Muscle of leg (tissue), 3 donors: ENCODE measurements at regions not wholly inside any gene's neighbourhood (a gene's known extent, or its start where the extent isn't known, plus 50 kb on each side); places are given as distances from the start of the nearest gene placed in this dataset.

Experiments used
- DNase-seq: peaks from one replicate; pipeline ENCODE4 v3.0.0; 2013
- H3K27ac ChIP-seq: one replicate; pipeline ENCODE4 v1.5.1; 2013; ENCODE audit warnings: mild to moderate bottlenecking, low read length, control low read depth
- H3K27me3 ChIP-seq: one replicate; pipeline ENCODE4 v1.6.1; 2013; ENCODE audit warnings: low read length; ENCODE audit not compliant: control insufficient read depth, insufficient read depth
- H3K36me3 ChIP-seq: one replicate; pipeline ENCODE4 v1.6.1; 2013; ENCODE audit warnings: low read length; ENCODE audit not compliant: control insufficient read depth, insufficient read depth
- H3K4me1 ChIP-seq: one replicate; pipeline ENCODE4 v1.6.1; 2013; ENCODE audit warnings: low read length; ENCODE audit not compliant: control insufficient read depth, insufficient read depth
- H3K4me3 ChIP-seq: one replicate; pipeline ENCODE4 v1.5.1; 2013; ENCODE audit warnings: low read length, control low read depth
- H3K9me3 ChIP-seq: replicated peaks from 2 replicates; pipeline ENCODE4 v1.6.1; 2013; ENCODE audit warnings: low read depth, low read length; ENCODE audit not compliant: control insufficient read depth
- WGBS: methylation state at CpG from one replicate; pipeline ENCODE4 v1.1.5; 2013; ENCODE audit warnings: missing lambda C conversion rate; ENCODE audit not compliant: insufficient coverage; 5-methylcytosine and 5-hydroxymethylcytosine counted together

- H3K27me3 ChIP-seq: no peaks in the 10 kb centered on the region
- WGBS: no CpG with 5 or more reads among the region's 2 CpGs
Observed at GRCh38 chr21:29466532-29466931, 167.8 kb downstream of the BACH1 start.

DNA sequence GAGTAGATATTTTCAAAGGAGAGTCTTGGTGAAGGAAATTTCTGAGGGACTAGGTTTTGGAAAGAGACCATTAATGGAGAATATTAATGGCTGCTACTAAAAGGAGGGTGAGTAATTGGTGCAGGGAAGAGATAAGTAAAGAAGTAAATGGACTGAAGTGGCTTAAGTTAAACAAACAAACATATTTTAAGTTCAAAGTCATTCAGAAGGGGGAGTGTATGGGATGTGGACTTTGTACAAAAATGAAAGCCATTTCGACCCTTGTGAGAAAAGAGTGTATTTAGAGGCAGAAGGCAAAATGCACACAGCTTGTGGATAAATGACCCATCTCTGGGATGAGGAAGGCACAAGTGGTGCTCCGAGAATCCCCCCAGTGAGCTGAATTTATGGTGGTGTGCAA, 171.7 kb downstream of the BACH1 start:
- no peak overlapping the region for H3K27ac ChIP-seq
- 91% methylated on average over 2 of the region's 2 CpGs for WGBS
- no peaks in the 10 kb centered on the region for H3K27me3 ChIP-seq
- H3K4me1 ChIP-seq: no peaks in the 10 kb centered on the region
- no peak for DNase-seq
- H3K9me3 ChIP-seq: peaks cover 3% of the 10 kb centered on the region
- H3K4me3 ChIP-seq: no peak overlapping the region
- no peaks in the 10 kb centered on the region for H3K36me3 ChIP-seq

More at GRCh38 chr21:29466532-29466931, 167.8 kb downstream of the BACH1 start:
- no peak overlapping the region for H3K27ac ChIP-seq
- no peaks in the 10 kb centered on the region for H3K36me3 ChIP-seq
- H3K4me1 ChIP-seq: no peaks in the 10 kb centered on the region
- H3K4me3 ChIP-seq: no peak overlapping the region
- H3K9me3 ChIP-seq: no peaks in the 10 kb centered on the region
- DNase-seq: no peak

DNA sequence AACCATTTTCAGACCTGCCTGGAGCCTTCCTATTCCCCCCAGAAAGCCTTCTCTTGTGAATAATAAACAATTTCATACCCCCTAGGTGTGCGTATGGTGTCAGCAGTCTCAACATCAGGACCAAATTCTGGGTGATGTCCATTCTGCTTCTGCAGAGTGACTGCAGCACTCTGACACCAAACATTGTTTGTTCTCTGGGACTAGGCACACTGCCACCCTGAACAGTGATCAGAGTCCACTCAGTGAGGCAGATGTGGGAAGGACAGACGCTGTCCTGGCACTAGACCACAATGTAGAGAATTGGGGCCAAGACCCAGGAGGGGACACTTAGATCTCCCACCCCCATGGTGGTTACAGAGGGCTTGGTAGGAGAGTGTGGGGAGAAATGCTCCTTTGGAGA, 175.1 kb downstream of the BACH1 start:
- WGBS: no CpG with 5 or more reads among the region's 2 CpGs
- Histone ChIP-seq H3K4me3 (no peak overlapping the region), H3K27ac (no peak overlapping the region), H3K27me3 (no peaks in the 10 kb centered on the region), H3K9me3 (peaks cover 3% of the 10 kb centered on the region), H3K36me3 (no peaks in the 10 kb centered on the region), H3K4me1 (peaks cover 2% of the 10 kb centered on the region)
- no peak for DNase-seq

DNA sequence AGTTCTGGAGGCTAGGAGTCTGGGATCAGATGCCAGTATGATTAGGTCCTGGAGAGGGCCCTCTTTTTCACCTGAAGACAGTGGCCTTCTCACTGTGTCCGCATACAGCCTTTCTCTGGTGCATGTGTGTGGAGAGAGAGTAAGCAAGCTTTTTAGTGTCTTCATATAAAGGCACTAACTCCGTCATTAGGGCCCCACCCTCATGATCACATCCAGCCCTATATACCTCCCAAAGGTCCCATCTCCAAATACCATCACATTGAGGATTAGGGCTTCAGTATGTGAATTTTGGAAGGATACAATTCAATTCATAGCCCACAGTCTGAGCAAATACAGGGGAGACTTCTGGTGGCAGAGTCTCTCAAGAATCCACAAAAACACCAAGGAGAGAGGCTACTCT, 176.6 kb downstream of the BACH1 start:
- Histone ChIP-seq H3K36me3 (no peaks in the 10 kb centered on the region), H3K4me3 (no peak overlapping the region), H3K27ac (no peak overlapping the region), H3K9me3 (peaks cover 3% of the 10 kb centered on the region), H3K4me1 (peaks cover 2% of the 10 kb centered on the region), H3K27me3 (no peaks in the 10 kb centered on the region)
- no peak for DNase-seq
- no CpG with 5 or more reads among the region's 2 CpGs for WGBS

DNA sequence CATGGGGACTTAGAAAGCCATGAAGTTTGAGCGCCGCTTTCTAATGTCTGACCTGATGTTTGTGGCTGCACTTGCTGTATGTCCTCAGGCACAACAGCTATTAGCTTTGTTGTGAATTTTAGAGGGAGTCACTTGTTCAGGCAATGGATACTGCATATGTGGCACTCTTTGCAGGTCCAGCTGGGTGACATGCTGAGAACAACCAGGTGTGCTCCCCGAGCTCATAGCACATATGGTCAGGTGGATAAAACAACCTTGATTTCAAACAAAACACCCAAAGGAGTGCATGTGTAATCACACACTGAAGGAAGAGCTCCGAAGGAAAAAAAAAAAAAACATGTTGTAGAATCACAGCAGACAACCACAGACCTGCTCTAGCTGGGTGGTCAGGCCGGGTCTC, 178.6 kb downstream of the BACH1 start:
- H3K9me3 ChIP-seq: peaks cover 3% of the 10 kb centered on the region
- no peak overlapping the region for H3K4me3 ChIP-seq
- H3K36me3 ChIP-seq: no peaks in the 10 kb centered on the region
- WGBS: 79% methylated on average over 3 of the region's 5 CpGs
- H3K27me3 ChIP-seq: no peaks in the 10 kb centered on the region
- peak; percentile 7 for DNase-seq
- H3K27ac ChIP-seq: no peak overlapping the region
- H3K4me1 ChIP-seq: peaks cover 2% of the 10 kb centered on the region

DNA sequence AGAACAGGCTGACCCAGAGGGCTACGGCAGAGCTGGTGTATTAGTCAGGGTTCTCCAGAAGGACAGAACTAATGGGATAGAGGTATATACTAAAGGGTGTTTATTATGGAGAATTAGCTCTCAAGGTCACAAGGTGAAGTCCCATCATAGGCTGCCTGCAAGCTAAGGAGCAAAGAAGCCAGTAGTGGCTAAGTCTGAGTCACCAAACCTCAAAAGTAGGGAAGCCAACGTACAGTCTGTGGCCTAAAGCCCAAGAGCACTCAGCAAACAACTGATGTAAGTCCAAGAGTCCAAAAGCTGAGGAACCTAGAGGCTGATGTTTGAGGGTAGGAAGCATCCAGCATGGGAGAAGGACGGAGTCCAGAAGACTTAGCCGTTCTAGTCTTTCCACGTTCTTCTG, 179.2 kb downstream of the BACH1 start:
- Histone ChIP-seq H3K27ac (no peak overlapping the region), H3K4me3 (no peak overlapping the region), H3K9me3 (peaks cover 3% of the 10 kb centered on the region), H3K36me3 (no peaks in the 10 kb centered on the region), H3K4me1 (peaks cover 2% of the 10 kb centered on the region), H3K27me3 (no peaks in the 10 kb centered on the region)
- 84% methylated on average over 5 of the region's 5 CpGs for WGBS
- DNase-seq: no peak

DNA sequence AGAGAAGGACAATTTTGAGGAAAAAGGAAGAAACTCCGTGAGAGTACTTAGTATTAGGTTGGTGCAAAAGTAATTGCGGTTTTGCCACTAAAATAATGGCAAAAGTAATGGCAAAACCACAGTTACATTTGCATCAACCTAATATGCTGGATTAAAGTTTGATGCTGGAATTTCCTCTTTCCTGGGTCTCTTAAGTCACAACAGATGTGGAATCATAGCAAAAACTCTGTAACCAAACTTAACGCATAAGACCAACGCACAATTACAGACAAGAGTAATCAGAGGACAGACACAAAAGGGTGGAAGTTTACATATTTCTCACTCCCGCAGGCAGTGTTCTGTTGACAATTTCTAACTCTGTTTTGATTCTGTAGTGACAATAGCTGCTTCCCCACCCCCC, 182.4 kb downstream of the BACH1 start:
- no peaks in the 10 kb centered on the region for H3K36me3 ChIP-seq
- no peak overlapping the region for H3K4me3 ChIP-seq
- no peaks in the 10 kb centered on the region for H3K27me3 ChIP-seq
- no peak for DNase-seq
- no peaks in the 10 kb centered on the region for H3K9me3 ChIP-seq
- no peak overlapping the region for H3K27ac ChIP-seq
- no CpG with 5 or more reads among the region's 5 CpGs for WGBS
- H3K4me1 ChIP-seq: peaks cover 2% of the 10 kb centered on the region

DNA sequence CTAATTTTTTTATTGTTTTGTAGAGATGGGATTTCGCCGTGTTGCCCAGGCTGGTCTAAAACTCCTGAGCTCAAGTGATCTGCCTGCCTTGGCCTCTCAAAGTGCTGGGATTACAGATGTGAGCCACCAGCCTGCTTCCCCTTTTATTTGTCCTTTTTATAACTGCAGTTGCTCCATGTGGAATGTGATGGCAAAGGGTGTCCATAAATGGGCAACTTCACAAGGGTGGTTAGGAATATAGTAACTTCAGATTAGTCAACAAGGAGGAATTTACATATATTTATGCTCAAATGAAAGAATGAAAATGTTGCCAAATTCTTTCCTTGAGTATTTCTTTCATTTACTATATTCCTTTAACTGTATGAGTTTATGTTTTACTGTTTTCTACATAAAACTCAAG, 182.9 kb downstream of the BACH1 start:
- DNase-seq: no peak
- no peaks in the 10 kb centered on the region for H3K36me3 ChIP-seq
- H3K4me1 ChIP-seq: peaks cover under 1% of the 10 kb centered on the region
- H3K4me3 ChIP-seq: no peak overlapping the region
- H3K9me3 ChIP-seq: no peaks in the 10 kb centered on the region
- H3K27ac ChIP-seq: no peak overlapping the region
- WGBS: no CpG with 5 or more reads among the region's 2 CpGs
- no peaks in the 10 kb centered on the region for H3K27me3 ChIP-seq

- Histone ChIP-seq H3K27ac (no peak overlapping the region), H3K9me3 (no peaks in the 10 kb centered on the region), H3K4me1 (no peaks in the 10 kb centered on the region), H3K27me3 (no peaks in the 10 kb centered on the region), H3K36me3 (no peaks in the 10 kb centered on the region), H3K4me3 (no peak overlapping the region)
- no peak for DNase-seq
Observed at GRCh38 chr21:29486306-29486807, 187.6 kb downstream of the BACH1 start.
